GM21723 (cell line): ENCODE measurements at regions not wholly inside any gene's neighbourhood (a gene's known extent, or its start where the extent isn't known, plus 50 kb on each side); places are given as distances from the start of the nearest gene placed in this dataset.

ENCODE experiments used
- ATAC-seq: cut with Tn5 transposase; IDR thresholded peaks from one replicate; pipeline ENCODE4 v1.9.1; 2021; ENCODE audit warnings: mild to moderate bottlenecking, moderate library complexity; ENCODE audit not compliant: unreplicated experiment

DNA sequence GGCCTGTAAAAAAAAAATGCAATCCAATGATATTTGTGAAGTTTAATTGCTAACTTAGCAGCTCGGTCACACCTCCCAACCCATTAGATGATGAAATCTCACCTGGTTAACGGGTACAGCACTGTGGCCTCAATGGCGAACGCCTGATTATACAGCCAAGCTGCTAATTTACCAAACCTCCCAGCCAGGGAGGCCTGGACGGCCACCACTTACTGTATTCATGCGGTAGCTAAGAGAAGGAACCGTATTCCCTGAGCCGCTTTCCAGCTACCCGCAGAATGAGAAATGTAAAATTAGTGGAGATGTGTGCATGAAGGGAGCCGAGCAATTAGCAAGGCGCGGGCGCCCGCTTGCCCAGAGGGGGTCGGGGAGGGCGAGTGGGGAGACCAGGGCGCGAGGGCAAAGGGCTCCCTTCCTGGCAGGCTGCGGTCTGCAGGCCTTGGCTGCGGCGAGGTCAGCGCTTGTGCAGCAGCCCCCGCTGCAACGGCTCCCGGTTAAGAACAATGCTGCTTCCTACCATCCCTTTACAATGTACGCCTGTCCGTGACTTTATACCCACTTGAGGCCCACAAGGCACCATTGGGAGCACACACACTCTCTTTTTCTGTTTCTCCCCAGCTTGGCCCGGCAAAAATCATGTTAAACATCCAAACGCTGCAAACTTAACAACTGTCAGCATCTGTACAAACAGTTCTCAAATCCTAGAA, 70.4 kb upstream of the TBCA start:
- no peak for ATAC-seq

DNA sequence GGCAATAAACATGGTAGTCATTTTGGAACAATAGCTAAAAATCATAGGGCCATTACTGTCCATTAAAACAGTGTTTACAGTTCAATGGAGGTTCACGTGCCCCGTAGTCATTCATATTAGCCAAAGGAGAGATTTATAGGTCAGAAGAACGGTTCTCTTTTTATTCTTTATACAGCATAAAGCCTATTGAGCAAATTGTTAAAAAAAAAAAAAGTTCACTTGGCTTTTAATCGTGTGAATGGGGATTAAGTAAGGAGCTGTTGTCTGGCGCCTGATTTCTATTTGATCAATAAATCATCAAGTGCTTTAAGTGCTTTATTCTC, 69.1 kb upstream of the TBCA start:
- ATAC-seq: no peak

DNA sequence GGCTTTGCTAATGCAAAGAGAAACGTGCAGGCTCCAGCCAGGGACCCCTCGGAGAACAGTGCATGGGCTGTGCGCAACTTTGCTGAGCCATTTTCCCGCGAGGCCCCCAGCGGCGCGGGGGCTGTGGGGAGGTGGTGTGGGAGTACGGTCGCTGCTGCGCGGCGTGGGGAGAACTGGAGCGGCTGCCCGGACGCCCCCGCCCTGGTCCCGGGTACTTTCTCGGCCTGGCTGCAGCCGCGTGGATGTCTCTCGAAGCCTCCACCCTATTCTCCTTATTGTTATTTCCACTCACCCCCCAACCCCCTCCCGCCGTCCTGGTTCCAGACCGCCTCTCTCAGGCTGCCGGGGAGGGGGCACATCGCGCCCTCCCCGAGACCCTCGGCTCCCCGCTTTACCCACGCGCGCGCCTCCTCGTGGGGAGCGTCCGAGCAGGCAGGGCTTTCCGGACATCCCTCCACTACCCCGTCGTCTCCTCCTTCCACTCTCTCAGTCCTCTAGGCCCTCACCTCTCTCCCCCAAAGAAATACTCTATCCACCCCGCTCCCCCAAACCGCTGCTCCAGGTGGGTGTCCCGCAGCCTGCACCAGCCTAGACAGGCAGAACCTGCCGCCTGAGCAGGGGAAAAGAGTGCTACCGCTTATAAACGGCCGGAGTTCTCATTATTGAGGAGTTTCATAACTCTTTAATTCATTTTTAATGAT, 68.6 kb upstream of the TBCA start:
- ATAC-seq: no peak

DNA sequence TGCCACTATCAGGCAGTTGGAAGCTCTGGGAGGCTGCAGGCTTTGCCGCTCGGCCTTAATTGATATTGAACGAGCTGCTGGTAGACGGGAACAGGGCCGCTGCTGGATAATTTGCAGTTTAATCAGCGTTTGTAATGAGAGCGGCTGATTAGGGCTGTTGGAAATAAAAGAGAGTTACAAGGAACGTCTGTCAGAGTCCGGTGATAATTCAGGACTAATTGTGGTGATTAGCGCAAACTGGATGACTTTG, 68.2 kb upstream of the TBCA start:
- ATAC-seq: no peak

DNA sequence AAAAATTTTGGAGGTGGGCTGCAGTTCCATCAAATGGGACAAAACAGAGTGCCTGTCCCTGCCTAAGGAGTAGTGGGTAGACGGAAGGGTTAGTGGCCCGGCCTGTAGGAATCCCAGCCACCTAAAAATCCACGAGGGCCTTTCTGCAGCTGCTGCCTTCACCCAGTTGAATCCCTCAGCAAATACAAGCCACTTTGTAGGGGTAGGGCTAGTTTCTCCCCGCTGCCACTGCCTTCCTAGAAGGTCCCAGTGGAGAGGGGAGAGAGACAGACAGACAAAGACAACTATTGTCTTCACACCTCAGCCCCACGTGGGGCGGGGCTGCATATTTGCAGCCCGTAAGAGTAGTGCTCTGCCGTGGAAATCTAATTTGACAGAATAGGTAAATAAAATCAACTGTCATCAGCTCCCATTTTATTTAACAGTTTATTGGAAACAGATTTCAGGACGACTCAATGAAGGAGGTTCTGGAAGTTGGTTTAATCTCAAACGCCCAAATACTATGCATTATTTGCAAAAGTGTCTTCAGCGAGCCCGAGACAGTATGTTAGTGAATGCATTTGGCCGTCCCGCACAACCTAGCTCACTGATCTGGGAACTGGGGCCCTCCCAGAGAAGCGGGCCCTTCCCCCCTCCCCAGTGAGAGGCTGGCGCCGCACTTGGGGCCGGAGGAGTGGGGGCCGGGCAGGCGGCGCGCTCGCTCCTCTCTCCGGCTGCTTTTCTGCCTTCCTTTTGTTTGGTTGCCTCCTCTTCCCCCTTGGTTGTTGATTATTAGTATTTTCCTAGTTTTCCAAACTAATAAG, 67.6 kb upstream of the TBCA start:
- no peak for ATAC-seq

DNA sequence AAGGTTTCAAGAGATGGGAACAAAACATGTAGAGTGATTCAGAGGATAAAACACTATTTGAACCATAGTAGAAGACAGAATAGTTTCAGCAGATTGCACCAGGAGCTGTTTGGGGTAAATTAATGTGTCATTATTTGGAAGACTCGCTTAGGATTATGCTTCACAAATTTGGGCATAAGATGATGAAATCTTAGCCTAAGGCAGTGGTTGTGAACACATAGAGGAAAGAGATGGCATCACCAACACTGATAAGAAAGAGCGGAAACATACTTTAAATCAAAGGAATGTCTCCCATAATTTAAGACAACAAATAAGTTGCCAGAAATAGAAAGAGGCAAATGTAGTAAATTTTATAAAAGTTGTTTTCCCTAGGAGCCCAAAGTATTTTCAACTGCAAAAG, 66.1 kb upstream of the TBCA start:
- ATAC-seq: no peak

DNA sequence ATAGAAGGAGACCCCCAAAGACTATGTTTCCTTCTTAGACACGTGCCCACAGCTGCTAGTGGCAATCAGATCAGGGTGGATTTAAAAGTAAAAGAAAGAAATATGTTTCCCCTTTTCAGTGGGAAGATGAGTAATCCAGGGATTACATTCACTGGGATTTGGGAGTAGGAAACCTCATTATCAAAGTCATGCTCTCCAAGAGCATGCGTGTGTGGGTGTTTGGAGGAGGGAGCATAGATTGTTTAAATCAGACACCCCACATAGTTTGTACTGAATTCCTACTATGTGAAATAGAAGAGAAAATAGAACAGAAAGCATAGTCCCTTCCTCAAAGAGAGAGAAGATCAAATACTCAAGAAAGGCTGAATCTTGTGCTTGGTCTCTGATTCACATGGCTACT, 65.5 kb upstream of the TBCA start:
- ATAC-seq: no peak

DNA sequence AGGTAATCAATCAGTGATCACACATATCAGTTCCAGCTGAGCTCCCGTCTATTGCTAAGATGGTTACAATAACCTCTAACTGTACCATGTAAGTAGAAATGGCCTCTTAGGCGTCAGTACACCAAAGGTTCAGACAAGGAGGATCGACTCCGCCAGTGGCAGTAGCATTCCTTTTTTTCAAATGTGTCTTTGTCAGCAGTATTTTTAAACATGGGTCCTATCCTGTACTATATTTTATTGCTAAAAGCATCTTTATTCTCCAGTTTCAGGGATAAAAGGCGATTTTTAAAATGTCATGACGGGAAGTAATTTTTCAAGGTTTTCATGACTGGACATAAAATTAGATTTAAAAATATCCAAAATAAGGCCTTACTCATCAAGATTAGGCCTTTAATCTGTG, 64.8 kb upstream of the TBCA start:
- ATAC-seq: no peak

DNA sequence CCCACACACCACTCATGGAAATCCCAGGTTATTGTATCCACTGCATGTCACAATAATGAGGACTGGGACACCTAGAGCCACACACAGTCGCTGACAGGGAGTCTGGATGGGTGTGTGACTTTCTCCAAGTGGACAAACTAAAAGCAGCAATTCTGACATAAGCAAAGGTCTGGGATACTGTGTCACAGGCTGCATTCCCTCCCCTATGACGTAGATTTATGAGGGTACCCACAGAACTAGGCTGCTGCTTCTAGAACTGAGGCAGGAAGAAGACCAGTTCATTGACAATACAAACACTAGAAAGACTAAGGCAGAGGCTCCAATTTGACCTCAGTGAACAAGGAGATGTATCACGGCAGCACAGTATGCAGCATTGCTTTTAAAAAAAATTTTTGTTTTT, 63.6 kb upstream of the TBCA start:
- ATAC-seq: no peak

DNA sequence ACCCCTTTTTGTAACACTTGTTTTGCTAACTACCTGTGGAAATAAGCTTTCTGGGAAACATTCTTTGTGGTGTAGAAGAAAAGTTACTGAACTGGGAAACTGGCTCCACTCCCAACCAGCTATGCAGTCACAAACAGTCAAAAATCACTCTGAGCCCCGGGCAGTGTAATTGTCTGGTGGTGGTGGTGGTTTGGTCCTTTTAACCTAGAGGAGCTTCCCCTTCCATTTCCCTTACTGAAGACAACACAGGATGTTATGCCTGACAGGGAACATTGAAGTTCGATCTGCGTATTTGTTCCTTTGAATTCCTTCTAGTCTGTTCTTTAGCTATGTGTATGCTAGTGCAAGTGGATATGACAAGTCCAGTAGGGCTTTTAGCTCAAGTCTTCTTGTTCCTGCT, 56.8 kb upstream of the TBCA start:
- no peak for ATAC-seq

DNA sequence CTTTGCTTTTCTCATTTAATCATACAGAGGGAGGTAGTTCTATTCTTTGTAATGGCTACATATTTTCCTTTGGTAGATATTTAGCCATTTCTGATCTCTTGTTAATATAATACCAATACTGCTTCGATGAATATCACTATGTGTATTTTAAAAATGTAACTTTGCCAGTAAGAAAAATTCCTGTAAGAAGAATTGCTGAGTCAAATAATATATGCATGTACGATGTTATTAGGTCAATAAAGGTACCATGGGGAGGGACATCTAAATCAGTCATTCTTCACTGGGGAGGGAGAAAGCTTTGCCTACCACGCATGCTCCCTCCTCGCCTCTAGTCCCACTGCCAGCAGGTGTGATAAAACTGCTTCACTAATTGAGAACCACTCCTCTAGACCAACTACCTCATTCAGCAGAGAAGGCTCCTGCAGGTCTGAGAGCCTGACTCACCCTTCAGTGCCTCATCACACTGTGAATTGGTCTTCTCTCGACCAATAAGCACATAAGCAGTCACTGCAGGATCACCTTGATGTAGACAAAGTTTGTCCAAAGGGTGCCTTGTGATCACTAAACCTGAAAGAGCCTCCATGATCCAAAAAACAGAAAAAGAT, 56.1 kb upstream of the TBCA start:
- no peak for ATAC-seq

DNA sequence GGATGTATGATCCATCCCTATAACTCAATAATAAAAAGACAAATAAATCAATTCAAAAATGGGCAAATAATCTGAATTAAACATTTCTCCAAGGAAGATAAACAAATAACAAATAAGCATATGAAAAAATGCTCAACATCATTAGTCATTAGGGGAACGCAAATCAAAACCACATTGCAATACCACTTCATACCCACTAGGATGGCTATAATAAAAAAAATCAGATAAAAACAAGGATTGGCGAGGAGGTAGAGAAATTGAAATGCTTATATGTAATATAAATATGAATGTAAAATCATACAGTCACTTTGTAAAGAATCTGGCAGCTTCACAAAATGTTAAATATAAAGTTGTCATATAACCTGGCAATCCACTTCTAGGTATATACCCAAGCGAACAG, 52.3 kb upstream of the TBCA start:
- ATAC-seq: no peak
